HL-60 (cell line): ENCODE measurements at regions not wholly inside any gene's neighbourhood (a gene's known extent, or its start where the extent isn't known, plus 50 kb on each side); places are given as distances from the start of the nearest gene placed in this dataset.
"Not testable (repeated sequence)": the region's sequence is repeated elsewhere in the genome, so short reads cannot be mapped to it uniquely, and the experiment has no call there.

Source experiments
- DNase-seq, 2 experiments: peaks; one replicate each; pipeline ENCODE4 v3.0.0-alpha.2; 2010 to 2020; ENCODE audit warnings: low read depth in 1 of 2, low spot score in 1 of 2
- H3K27ac ChIP-seq: fragments of 250-450 bp; sonication (Bioruptor Pico); replicated peaks from 2 replicates; pipeline ENCODE4 v1.5.1; 2020; ENCODE audit warnings: mild to moderate bottlenecking, moderate library complexity
- H3K27me3 ChIP-seq: fragments of 250-450 bp; sonication (Bioruptor Pico); 2 replicates; pipeline ENCODE4 v1.5.1; 2021; ENCODE audit warnings: mild to moderate bottlenecking, moderate library complexity; ENCODE audit not compliant: insufficient read depth, poor library complexity, severe bottlenecking
- H3K4me3 ChIP-seq: replicated peaks from 2 replicates; pipeline ENCODE4 v1.5.1; 2011; ENCODE audit warnings: mild to moderate bottlenecking, control low read depth, low read length; ENCODE audit not compliant: insufficient read depth
- CTCF ChIP-seq: IDR thresholded peaks from one replicate; pipeline ENCODE4 v1.5.1; 2011; ENCODE audit warnings: low read length, control low read depth, inconsistent platforms; ENCODE audit not compliant: insufficient read depth
- GABPA ChIP-seq: IDR thresholded peaks from 2 replicates; pipeline ENCODE4 v1.6.1; 2012; ENCODE audit warnings: low read depth
- POLR2AphosphoS5 ChIP-seq: IDR thresholded peaks from 2 replicates; pipeline ENCODE4 v1.6.1; 2012; ENCODE audit warnings: low read depth
- REST ChIP-seq: IDR thresholded peaks from 2 replicates; pipeline ENCODE4 v1.6.1; 2012; ENCODE audit warnings: low read depth; ENCODE audit not compliant: insufficient replicate concordance
- SPI1 ChIP-seq: IDR thresholded peaks from 2 replicates; pipeline ENCODE4 v1.6.1; 2012; ENCODE audit warnings: low read depth, mild to moderate bottlenecking, borderline replicate concordance

- no peak overlapping the region for H3K4me3 ChIP-seq
- TF ChIP-seq REST = no peak
- DNase-seq = no peak
- H3K27ac ChIP-seq = no peak overlapping the region
- H3K27me3 ChIP-seq = no peaks in the 10 kb centered on the region
These were observed 242.3 kb downstream of the FSIP2 start for GRCh38 chr2:185980944-185981343.

GRCh38 chr2:185984670-185985069 lies 246.1 kb downstream of the FSIP2 start:
- no peak for TF ChIP-seq REST
- no peak for TF ChIP-seq CTCF
- no peak for TF ChIP-seq POLR2AphosphoS5
- TF ChIP-seq SPI1 = no peak
- no peak for TF ChIP-seq GABPA
- Histone ChIP-seq H3K27me3 (no peaks in the 10 kb centered on the region), H3K27ac (no peak overlapping the region), H3K4me3 (no peak overlapping the region)
- DNase-seq = no peak

- H3K4me3 ChIP-seq, DNase-seq, H3K27me3 ChIP-seq, H3K27ac ChIP-seq: not testable (repeated sequence)
These were observed 250.3 kb downstream of the FSIP2 start for GRCh38 chr2:185988907-185989306.

GRCh38 chr2:185990861-185991525 lies 252.4 kb downstream of the FSIP2 start:
- TF ChIP-seq POLR2AphosphoS5 = no peak
- TF ChIP-seq GABPA = no peak
- no peak for TF ChIP-seq CTCF
- TF ChIP-seq REST = no peak
- no peak for TF ChIP-seq SPI1
- Histone ChIP-seq H3K27ac (no peak overlapping the region), H3K27me3 (no peaks in the 10 kb centered on the region), H3K4me3 (no peak overlapping the region)
- DNase-seq = no peak
